Mesenchymal stem cell (in vitro differentiated cells and primary cell): ENCODE measurements at regions not wholly inside any gene's neighbourhood (a gene's known extent, or its start where the extent isn't known, plus 50 kb on each side); places are given as distances from the start of the nearest gene placed in this dataset.

Experiments used
- DNase-seq: peaks from one replicate; pipeline ENCODE4 v3.0.0-alpha.2; 2013
- H2AFZ ChIP-seq: one replicate; pipeline ENCODE4 v1.6.1; 2013; ENCODE audit warnings: low read depth, mild to moderate bottlenecking, control low read depth, inconsistent platforms, low read length, moderate library complexity
- H2AK5ac ChIP-seq: 2 replicates; pipeline ENCODE4 v1.6.1; 2013; ENCODE audit warnings: low read length, moderate library complexity, mild to moderate bottlenecking, inconsistent platforms; ENCODE audit not compliant: severe bottlenecking
- H2BK120ac ChIP-seq: one replicate; pipeline ENCODE4 v1.6.1; 2013; ENCODE audit warnings: low read depth, mild to moderate bottlenecking, inconsistent platforms, low read length, moderate library complexity
- H2BK12ac ChIP-seq, 2 experiments: one replicate each; pipeline ENCODE4 v1.6.1; 2013; ENCODE audit warnings: inconsistent platforms in 2 of 2, low read length in 2 of 2, mild to moderate bottlenecking in 2 of 2, moderate library complexity in 2 of 2, control low read depth in 1 of 2
- H2BK15ac ChIP-seq: one replicate; pipeline ENCODE4 v1.6.1; 2013; ENCODE audit warnings: mild to moderate bottlenecking, low read depth, inconsistent platforms; ENCODE audit not compliant: poor library complexity, severe bottlenecking
- H2BK5ac ChIP-seq: 2 replicates; pipeline ENCODE4 v1.6.1; 2013; ENCODE audit warnings: low read depth, mild to moderate bottlenecking, low read length, control low read depth, inconsistent platforms; ENCODE audit not compliant: poor library complexity, severe bottlenecking
- H3K14ac ChIP-seq, 2 experiments: one replicate each; pipeline ENCODE4 v1.6.1; 2013; ENCODE audit warnings: inconsistent platforms in 2 of 2, low read length in 2 of 2, control low read depth in 1 of 2, mild to moderate bottlenecking in 1 of 2, moderate library complexity in 1 of 2
- H3K18ac ChIP-seq, 2 experiments: one replicate each; pipeline ENCODE4 v1.6.1; 2013; ENCODE audit warnings: inconsistent platforms in 2 of 2, low read length in 2 of 2, control low read depth in 1 of 2, low read depth in 1 of 2, mild to moderate bottlenecking in 1 of 2
- H3K23ac ChIP-seq, 2 experiments: one replicate each; pipeline ENCODE4 v1.6.1; 2013; ENCODE audit warnings: inconsistent platforms in 2 of 2, low read length in 2 of 2, mild to moderate bottlenecking in 2 of 2, moderate library complexity in 2 of 2, control low read depth in 1 of 2
- H3K27ac ChIP-seq: 2 replicates; pipeline ENCODE4 v1.5.1; 2013; ENCODE audit warnings: mild to moderate bottlenecking, moderate library complexity, low read length, control low read depth, inconsistent platforms; ENCODE audit not compliant: poor library complexity, severe bottlenecking
- H3K27me3 ChIP-seq, 2 experiments: 2 replicates each; pipeline versions ENCODE4 v1.6.1 to v1.7.0; 2013; ENCODE audit warnings: low read length in 2 of 2, mild to moderate bottlenecking in 2 of 2, moderate library complexity in 2 of 2, control low read depth in 1 of 2, inconsistent platforms in 1 of 2; ENCODE audit not compliant: control insufficient read depth in 1 of 2, insufficient read depth in 1 of 2
- H3K36me3 ChIP-seq, 2 experiments: 2 replicates each; pipeline versions ENCODE4 v1.6.1 to v1.7.0; 2013; ENCODE audit warnings: low read length in 2 of 2, control low read depth in 1 of 2, inconsistent platforms in 1 of 2, low read depth in 1 of 2, mild to moderate bottlenecking in 1 of 2; ENCODE audit not compliant: insufficient read depth in 2 of 2, control insufficient read depth in 1 of 2
- H3K4ac ChIP-seq, 2 experiments: one replicate each; pipeline ENCODE4 v1.6.1; 2013; ENCODE audit warnings: inconsistent platforms in 2 of 2, low read length in 2 of 2, mild to moderate bottlenecking in 2 of 2, moderate library complexity in 2 of 2, control low read depth in 1 of 2, low read depth in 1 of 2
- H3K4me1 ChIP-seq: 2 replicates; pipeline ENCODE4 v1.6.1; 2013; ENCODE audit warnings: low read depth, low read length, control low read depth; ENCODE audit not compliant: control insufficient read depth, insufficient read depth
- H3K4me2 ChIP-seq: 2 replicates; pipeline ENCODE4 v1.6.1; 2013; ENCODE audit warnings: low read length, mild to moderate bottlenecking, inconsistent platforms; ENCODE audit not compliant: poor library complexity, severe bottlenecking
- H3K4me3 ChIP-seq, 2 experiments: 2 replicates each; pipeline versions ENCODE4 v1.5.1 to v1.7.0; 2013; ENCODE audit warnings: low read length in 2 of 2, mild to moderate bottlenecking in 2 of 2, control low read depth in 1 of 2, low read depth in 1 of 2; ENCODE audit not compliant: insufficient read depth in 1 of 2
- H3K79me1 ChIP-seq: replicated peaks from 2 replicates; pipeline ENCODE4 v1.6.1; 2013; ENCODE audit warnings: mild to moderate bottlenecking, control low read depth, low read length, inconsistent platforms; ENCODE audit not compliant: poor library complexity, severe bottlenecking
- H3K9ac ChIP-seq: 2 replicates; pipeline ENCODE4 v1.7.0; 2013; ENCODE audit warnings: mild to moderate bottlenecking, low read length, moderate library complexity
- H3K9me3 ChIP-seq: 2 replicates; pipeline ENCODE4 v1.7.0; 2013; ENCODE audit warnings: mild to moderate bottlenecking, low read length; ENCODE audit not compliant: control insufficient read depth
- H4K8ac ChIP-seq: one replicate; pipeline ENCODE4 v1.6.1; 2013; ENCODE audit warnings: inconsistent platforms, mild to moderate bottlenecking, low read length, moderate library complexity
- H4K91ac ChIP-seq: one replicate; pipeline ENCODE4 v1.6.1; 2013; ENCODE audit warnings: mild to moderate bottlenecking, low read length, inconsistent platforms
- WGBS: methylation state at CpG from one replicate; pipeline ENCODE4 v1.1.7; 2013; ENCODE audit warnings: mixed read lengths; 5-methylcytosine and 5-hydroxymethylcytosine counted together

DNA sequence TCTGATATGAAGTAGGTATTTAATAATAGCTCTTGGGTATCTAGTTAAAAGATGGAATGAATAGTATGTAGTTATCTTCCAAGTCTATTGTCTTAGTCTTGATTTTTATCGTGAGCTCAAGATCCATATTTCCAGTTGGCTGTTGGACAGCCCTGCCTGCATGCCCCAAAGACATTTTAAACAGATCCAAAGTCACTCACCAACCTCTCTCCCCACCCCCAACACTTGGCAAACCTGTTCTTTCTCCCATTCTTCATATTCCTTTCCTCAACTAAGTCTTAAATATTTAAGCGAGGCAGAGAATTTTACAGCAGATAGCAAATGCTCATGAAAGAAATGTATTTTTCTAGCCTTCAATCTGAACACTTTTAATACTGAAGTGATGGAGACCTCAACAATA is 80.7 kb upstream of the PALS2 start:
- no peaks in the 10 kb centered on the region for H3K4me1 ChIP-seq
- H2AK5ac ChIP-seq, result no peak overlapping the region
- peaks cover 0 to 5% of the 10 kb centered on the region in 2 experiments for H3K27me3 ChIP-seq
- H3K18ac ChIP-seq, result no peak overlapping the region
- no peak for DNase-seq
- no peak overlapping the region for H3K4me3 ChIP-seq
- no peak overlapping the region for H2BK12ac ChIP-seq
- H2BK15ac ChIP-seq, result no peak overlapping the region
- no peak overlapping the region for H3K23ac ChIP-seq
- no peaks in the 10 kb centered on the region for H3K79me1 ChIP-seq
- H3K36me3 ChIP-seq, result no peaks in the 10 kb centered on the region
- H3K4me2 ChIP-seq, result no peak overlapping the region
- 92% methylated on average over 1 of the region's 2 CpGs for WGBS
- no peak overlapping the region for H2BK120ac ChIP-seq
- H3K27ac ChIP-seq, result no peak overlapping the region
- H2AFZ ChIP-seq, result no peak overlapping the region
- no peak overlapping the region for H3K9ac ChIP-seq
- H4K8ac ChIP-seq, result no peak overlapping the region
- no peak overlapping the region for H4K91ac ChIP-seq
- no peak overlapping the region for H3K4ac ChIP-seq
- H3K14ac ChIP-seq, result no peak overlapping the region
- H2BK5ac ChIP-seq, result no peak overlapping the region
- no peaks in the 10 kb centered on the region for H3K9me3 ChIP-seq

DNA sequence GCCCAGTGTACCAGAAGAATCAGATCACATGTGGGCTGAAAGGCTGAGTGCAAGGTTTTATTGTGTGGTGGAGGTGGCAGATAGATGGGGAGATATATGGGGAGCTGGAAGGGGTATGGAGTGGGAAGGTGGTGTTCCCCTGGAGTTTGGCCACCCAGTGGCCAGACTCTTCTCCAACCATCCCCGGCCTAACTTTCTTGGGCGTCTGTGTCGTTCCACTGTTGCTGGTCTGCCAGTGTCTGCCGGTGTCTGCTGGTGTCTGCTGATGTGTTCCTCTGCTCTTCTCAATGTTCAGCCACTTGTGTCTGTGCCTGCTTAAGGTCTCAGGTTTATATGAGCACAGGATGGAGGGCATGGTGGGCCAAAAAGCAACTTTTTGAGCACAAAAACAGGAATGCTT is 78.4 kb upstream of the PALS2 start:
- Histone ChIP-seq H3K14ac (no peak overlapping the region), H3K27me3 (peaks cover 0 to 5% of the 10 kb centered on the region in 2 experiments), H3K4me2 (no peak overlapping the region), H2BK120ac (no peak overlapping the region), H2AK5ac (peak overlapping the region; percentile 19), H3K9me3 (no peaks in the 10 kb centered on the region), H3K4me1 (no peaks in the 10 kb centered on the region), H2BK12ac (no peak overlapping the region), H4K91ac (no peak overlapping the region), H3K36me3 (no peaks in the 10 kb centered on the region), H3K23ac (no peak overlapping the region), H3K9ac (no peak overlapping the region), H3K4ac (no peak overlapping the region), H2AFZ (no peak overlapping the region), H4K8ac (no peak overlapping the region), H2BK5ac (no peak overlapping the region), H3K18ac (no peak overlapping the region), H3K4me3 (no peak overlapping the region), H3K27ac (no peak overlapping the region), H2BK15ac (no peak overlapping the region), H3K79me1 (no peaks in the 10 kb centered on the region)
- no peak for DNase-seq
- WGBS, result 90% methylated on average over 4 of the region's 4 CpGs

DNA sequence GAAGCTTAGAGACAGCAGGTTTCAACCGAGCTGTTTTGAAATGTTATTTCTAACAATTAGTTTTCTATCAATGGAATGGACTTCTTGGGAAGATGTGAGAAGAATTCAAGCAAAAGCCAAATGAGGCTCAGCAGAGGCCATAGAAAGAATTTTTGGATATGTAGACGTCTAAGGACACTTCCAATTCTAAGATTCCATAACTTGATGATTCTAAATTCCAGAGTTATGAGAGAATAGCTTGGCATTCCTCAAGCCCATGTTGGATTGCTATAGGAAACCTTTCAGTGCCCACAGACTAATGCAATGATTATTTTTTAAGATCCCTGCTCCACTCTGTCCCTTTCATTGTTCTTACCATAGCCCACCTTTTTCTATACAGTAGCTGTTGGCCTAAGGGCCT is 77.2 kb upstream of the PALS2 start:
- Histone ChIP-seq H3K27ac (no peak overlapping the region), H3K4me3 (no peak overlapping the region), H3K4me2 (no peak overlapping the region), H2BK120ac (no peak overlapping the region), H3K18ac (no peak overlapping the region), H2AK5ac (no peak overlapping the region), H3K23ac (no peak overlapping the region), H4K8ac (no peak overlapping the region), H2BK15ac (no peak overlapping the region), H3K27me3 (peaks cover 0 to 5% of the 10 kb centered on the region in 2 experiments), H3K4ac (no peak overlapping the region), H3K9me3 (no peaks in the 10 kb centered on the region), H3K36me3 (no peaks in the 10 kb centered on the region), H2AFZ (no peak overlapping the region), H2BK5ac (no peak overlapping the region), H3K14ac (no peak overlapping the region), H2BK12ac (no peak overlapping the region), H3K79me1 (no peaks in the 10 kb centered on the region), H4K91ac (no peak overlapping the region), H3K4me1 (no peaks in the 10 kb centered on the region), H3K9ac (no peak overlapping the region)
- 80% methylated on average over 2 of the region's 2 CpGs for WGBS
- no peak for DNase-seq

DNA sequence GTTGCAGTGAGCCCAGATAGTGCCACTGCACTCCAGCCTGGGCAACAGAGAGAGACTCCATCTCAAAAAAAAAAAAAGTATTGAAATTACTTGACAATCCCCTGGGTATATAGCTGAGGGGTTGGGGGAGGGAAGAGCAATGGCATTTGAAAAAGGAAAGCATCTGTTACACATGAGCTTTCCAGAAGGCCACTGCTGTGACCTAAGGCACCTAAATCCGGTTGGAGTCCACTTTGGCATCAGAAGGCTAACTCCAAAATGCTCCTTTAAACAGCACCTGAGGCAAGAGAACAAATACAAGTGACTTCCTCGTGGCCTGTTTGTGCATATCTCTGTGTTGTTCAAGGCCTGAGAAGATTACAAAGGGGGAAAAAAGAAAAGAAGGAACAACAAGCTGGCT is 74.8 kb upstream of the PALS2 start:
- Histone ChIP-seq H3K23ac (no peak overlapping the region), H3K9me3 (no peaks in the 10 kb centered on the region), H3K4me3 (no peak overlapping the region), H4K8ac (no peak overlapping the region), H2BK15ac (no peak overlapping the region), H2BK120ac (no peak overlapping the region), H3K79me1 (no peaks in the 10 kb centered on the region), H3K4me1 (no peaks in the 10 kb centered on the region), H2AK5ac (no peak overlapping the region), H3K27me3 (no peaks in the 10 kb centered on the region), H3K27ac (no peak overlapping the region), H3K14ac (no peak overlapping the region), H2BK12ac (no peak overlapping the region), H2AFZ (no peak overlapping the region), H4K91ac (no peak overlapping the region), H3K9ac (no peak overlapping the region), H3K36me3 (no peaks in the 10 kb centered on the region), H3K4me2 (no peak overlapping the region), H3K18ac (no peak overlapping the region), H3K4ac (no peak overlapping the region), H2BK5ac (no peak overlapping the region)
- no peak for DNase-seq
- 86% methylated on average over 2 of the region's 2 CpGs for WGBS
